ENCODE measurements at regions not wholly inside any gene's neighbourhood (a gene's known extent, or its start where the extent isn't known, plus 50 kb on each side); places are given as distances from the start of the nearest gene placed in this dataset.

- TF ChIP-seq ZSCAN30 (tag by site-specific recombination; IDR thresholded peaks at IDR 0.05) (no peak), ZNF311 (tag by site-specific recombination; IDR thresholded peaks at IDR 0.05; ENCODE audit: borderline replicate concordance) (no peak)
These were observed 52.9 kb upstream of the PLCB4 start (continued) for GRCh38 chr20:9015984-9016324.

GRCh38 chr20:9018346-9018745 lies 50.5 kb upstream of the PLCB4 start:
- POLR2A ChIA-PET, result no interaction called here
- TF ChIP-seq PRDM2 (tag by site-specific recombination; IDR thresholded peaks at IDR 0.05; ENCODE audit: borderline replicate concordance) (no peak), ZNF660 (tag by site-specific recombination; IDR thresholded peaks at IDR 0.05) (no peak), PRDM10 (tag by site-specific recombination; IDR thresholded peaks at IDR 0.05) (no peak), ZNF24 (tag by site-specific recombination; IDR thresholded peaks at IDR 0.05) (no peak), ZBTB17 (tag by site-specific recombination; IDR thresholded peaks at IDR 0.05) (no peak), KLF17 (tag by site-specific recombination; IDR thresholded peaks at IDR 0.05) (no peak), ZNF514 (tag by site-specific recombination; IDR thresholded peaks at IDR 0.05) (no peak), ZNF350 (tag by site-specific recombination; IDR thresholded peaks at IDR 0.05) (no peak), ZNF184 (tag by site-specific recombination; IDR thresholded peaks at IDR 0.05) (no peak), ZNF596 (tag by site-specific recombination; IDR thresholded peaks at IDR 0.05) (no peak), REPIN1 (tag by site-specific recombination; IDR thresholded peaks at IDR 0.05; ENCODE audit: low read depth) (no peak), ZNF530 (tag by site-specific recombination; IDR thresholded peaks at IDR 0.05; ENCODE audit: low read depth) (no peak), ZNF785 (tag by site-specific recombination; IDR thresholded peaks at IDR 0.05) (no peak), TSHZ1 (tag by site-specific recombination; IDR thresholded peaks at IDR 0.05; ENCODE audit: borderline replicate concordance) (no peak), ZNF341 (tag by site-specific recombination; IDR thresholded peaks at IDR 0.05; ENCODE audit: low read depth) (no peak), ZNF510 (tag by site-specific recombination; IDR thresholded peaks at IDR 0.05; ENCODE audit: insufficient replicate concordance) (no peak), HOXA7 (CRISPR knock-in tag; IDR thresholded peaks at IDR 0.05; ENCODE audit: borderline replicate concordance) (no peak), ZNF211 (tag by site-specific recombination; IDR thresholded peaks at IDR 0.05; ENCODE audit: low read depth) (no peak)
- H3K4me1 ChIP-seq (ENCODE audit: control insufficient read depth, insufficient read depth, low read length), result no peaks in the 10 kb centered on the region

More at GRCh38 chr20:9018346-9018745, 50.5 kb upstream of the PLCB4 start:
- Histone ChIP-seq H3K27ac (ENCODE audit: extremely low read depth, low read depth, low read length) (no peak overlapping the region), H3K36me3 (ENCODE audit: control insufficient read depth in 2 of 2, insufficient read depth in 1 of 2, low read length in 2 of 2) (no peaks in the 10 kb centered on the region), H3K4me3 (ENCODE audit: low read depth, low read length) (no peak overlapping the region), H3K9me3 (ENCODE audit: control insufficient read depth, insufficient read depth, low read depth, low read length) (no peaks in the 10 kb centered on the region)
- CTCF ChIA-PET, result interaction anchor here (0.7 to 0.8 kb wide), 3 partner anchors 83 to 1618 kb away, joined by 3 to 6 read pairs (median 4); no protein-coding TSS in a partner anchor

Data from HEK293 (cell line).